LNCaP clone FGC (cell line): ENCODE measurements at regions not wholly inside any gene's neighbourhood (a gene's known extent, or its start where the extent isn't known, plus 50 kb on each side); places are given as distances from the start of the nearest gene placed in this dataset.

Experiments
- DNase-seq: peaks from one replicate; pipeline ENCODE4 v3.0.0-alpha.2; 2011; ENCODE audit warnings: low read depth
- H3K4me3 ChIP-seq: 2 replicates; pipeline ENCODE4 v1.5.1; 2011; ENCODE audit warnings: mild to moderate bottlenecking, low read depth, low read length, control low read depth
- CTCF ChIP-seq: IDR thresholded peaks from 2 replicates; pipeline ENCODE4 v1.5.1; 2012; ENCODE audit warnings: mild to moderate bottlenecking; ENCODE audit not compliant: control insufficient read depth, insufficient read depth; ENCODE audit errors: extremely low read depth

GRCh38 chr20:63119963-63120807, 95.7 kb downstream of the YTHDF1 start:
- H3K4me3 ChIP-seq = no peak overlapping the region
- no peak for DNase-seq
- TF ChIP-seq CTCF = no peak

- H3K4me3 ChIP-seq = no peak overlapping the region
- no peak for DNase-seq
- no peak for TF ChIP-seq CTCF
These were observed 96.6 kb downstream of the YTHDF1 start for GRCh38 chr20:63119121-63119962.

GRCh38 chr20:63118303-63119120, 97.4 kb downstream of the YTHDF1 start:
- no peak for TF ChIP-seq CTCF
- no peak overlapping the region for H3K4me3 ChIP-seq
- DNase-seq = no peak

- DNase-seq = no peak
- no peak overlapping the region for H3K4me3 ChIP-seq
- TF ChIP-seq CTCF = no peak
These were observed 98.1 kb downstream of the YTHDF1 start for GRCh38 chr20:63117661-63118302.

- no peak overlapping the region for H3K4me3 ChIP-seq
- no peak for TF ChIP-seq CTCF
- DNase-seq = peak; percentile 36
These were observed 98.8 kb downstream of the YTHDF1 start for GRCh38 chr20:63117151-63117550.

- DNase-seq = no peak
- TF ChIP-seq CTCF = no peak
- H3K4me3 ChIP-seq = no peak overlapping the region
These were observed 99.4 kb downstream of the YTHDF1 start for GRCh38 chr20:63116412-63117106.
